Cerebellar nuclear complex (tissue), 1 donor: ENCODE measurements at regions not wholly inside any gene's neighbourhood (a gene's known extent, or its start where the extent isn't known, plus 50 kb on each side); places are given as distances from the start of the nearest gene placed in this dataset.
"Not testable (repeated sequence)": the region's sequence is repeated elsewhere in the genome, so short reads cannot be mapped to it uniquely, and the experiment has no call there.

Experiments
- DNase-seq, 2 experiments: peaks; one replicate each; lab custom pipeline; 2025; lab: John Stamatoyannopoulos, UW

GRCh38 chr3:106454497-106454896 lies 585.7 kb upstream of the CBLB start:
- DNase-seq, result no peak

- DNase-seq, result peak in 1 of 2 experiments; percentile 70
Observed at GRCh38 chr3:106457281-106458180, 588.7 kb upstream of the CBLB start.

DNA sequence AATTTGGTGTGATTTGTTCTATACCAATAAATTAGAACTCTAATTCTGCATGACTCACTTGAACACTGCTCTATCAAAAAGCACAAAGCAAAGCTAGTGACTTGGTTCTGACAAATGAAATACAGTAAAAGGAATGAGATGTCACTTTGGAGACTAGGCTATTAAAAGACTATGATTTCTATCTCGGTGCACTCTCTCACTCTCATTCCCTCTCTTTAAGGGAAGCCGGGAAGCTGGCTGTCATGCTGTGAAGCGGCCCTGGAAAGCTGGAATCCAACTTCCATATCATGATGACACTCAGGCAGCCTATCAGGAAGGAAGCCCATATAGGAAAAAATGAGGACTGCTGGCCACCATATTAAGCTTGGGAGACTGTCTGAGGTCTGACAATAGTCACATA lies 590.1 kb upstream of the CBLB start:
- no peak for DNase-seq

DNA sequence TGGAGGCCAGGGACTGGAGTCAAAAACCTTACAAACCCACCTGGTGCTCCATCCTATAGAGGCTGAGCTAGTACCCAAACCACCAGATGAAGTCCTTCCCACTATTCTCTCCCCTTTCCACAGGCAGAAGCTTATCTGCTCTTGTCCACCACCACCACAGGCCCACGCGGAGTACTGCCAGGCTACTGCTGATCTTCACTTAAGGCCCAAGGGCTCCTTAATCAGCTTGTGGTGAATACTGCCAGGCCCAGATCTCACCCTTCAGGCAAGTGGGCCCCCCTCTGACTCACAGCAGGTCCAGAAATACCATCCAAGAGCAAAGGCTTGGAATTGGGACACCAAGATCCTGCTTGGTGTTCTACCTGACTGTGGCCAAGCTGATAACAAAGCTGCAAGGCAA lies 598.1 kb upstream of the CBLB start:
- DNase-seq, result no peak

GRCh38 chr3:106473576-106474475 lies 605.0 kb upstream of the CBLB start:
- DNase-seq, result no peak

GRCh38 chr3:106482451-106482850 lies 613.6 kb upstream of the CBLB start:
- no peak for DNase-seq

DNA sequence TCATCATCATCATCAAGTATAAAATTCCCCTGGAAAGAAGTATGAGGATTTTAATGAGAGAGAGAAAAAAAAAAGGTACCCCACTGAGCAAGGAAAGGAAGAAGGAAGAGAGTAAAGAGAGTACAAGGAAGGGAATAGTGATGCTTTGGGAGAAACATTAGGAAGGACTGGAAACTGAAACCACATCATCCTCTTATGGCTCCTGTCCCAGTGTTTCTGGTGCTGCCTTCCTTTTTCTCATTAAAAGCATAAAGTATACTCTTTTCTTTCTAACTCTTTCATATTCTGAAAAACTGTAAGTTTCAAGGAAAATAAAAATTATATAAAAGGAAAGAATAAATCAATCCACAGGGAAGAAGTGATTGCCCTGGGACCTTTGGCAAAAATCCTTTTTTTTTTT lies 616.4 kb upstream of the CBLB start:
- DNase-seq, result no peak

- DNase-seq, result no peak
Observed at GRCh38 chr3:106485802-106486201, 617.0 kb upstream of the CBLB start.

DNA sequence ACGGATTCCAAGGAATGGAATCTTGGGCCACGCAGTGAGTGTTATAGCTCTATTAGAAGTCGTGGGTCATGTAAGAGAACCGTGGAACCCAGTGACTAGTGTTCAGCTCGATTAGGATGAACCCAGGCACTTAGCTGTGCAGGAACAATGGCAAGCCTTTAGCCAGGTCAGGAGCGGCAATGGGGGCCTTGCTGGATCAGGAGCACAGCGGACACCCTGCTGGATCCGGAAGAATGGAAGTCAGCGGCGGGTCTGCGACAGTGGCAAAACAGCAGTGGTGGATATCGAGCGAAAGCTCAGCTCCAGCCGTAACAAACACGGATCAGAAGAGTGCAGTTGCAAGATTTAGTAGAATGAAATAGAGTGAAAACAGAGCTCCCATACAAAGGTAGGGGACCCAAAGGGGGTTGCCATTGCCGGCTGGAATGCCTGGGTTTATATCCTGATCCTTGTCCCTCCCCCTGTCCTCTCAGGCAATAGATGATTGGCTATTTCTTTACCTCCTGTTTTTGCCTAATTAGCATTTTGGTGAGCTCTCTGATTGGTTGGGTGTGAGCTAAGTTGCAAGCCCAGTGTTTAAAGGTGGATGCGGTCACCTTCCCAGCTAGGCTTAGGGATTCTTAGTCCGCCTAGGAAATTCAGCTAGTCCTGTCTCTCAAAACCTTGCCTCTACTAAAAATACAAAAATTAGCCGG lies 618.3 kb upstream of the CBLB start:
- not testable (repeated sequence) for DNase-seq

DNA sequence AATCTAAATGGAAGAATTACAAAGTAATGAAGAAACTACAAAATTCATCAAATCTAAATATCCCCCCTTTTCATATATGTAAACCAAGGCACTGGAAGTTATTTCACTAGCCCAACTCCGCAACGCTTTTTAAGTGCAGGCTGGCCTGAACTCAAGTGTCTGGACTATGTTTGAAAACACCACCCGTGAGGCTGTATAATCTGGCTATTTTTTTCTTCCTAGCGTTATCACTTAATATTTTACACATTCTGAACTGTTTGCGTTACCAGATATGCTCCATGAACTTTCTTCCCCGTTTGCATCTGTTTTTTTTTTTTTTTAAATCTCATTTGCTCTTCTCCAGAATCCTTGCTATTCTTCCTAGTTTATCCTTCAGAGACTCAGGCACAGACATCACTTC lies 619.5 kb upstream of the CBLB start:
- no peak for DNase-seq

DNA sequence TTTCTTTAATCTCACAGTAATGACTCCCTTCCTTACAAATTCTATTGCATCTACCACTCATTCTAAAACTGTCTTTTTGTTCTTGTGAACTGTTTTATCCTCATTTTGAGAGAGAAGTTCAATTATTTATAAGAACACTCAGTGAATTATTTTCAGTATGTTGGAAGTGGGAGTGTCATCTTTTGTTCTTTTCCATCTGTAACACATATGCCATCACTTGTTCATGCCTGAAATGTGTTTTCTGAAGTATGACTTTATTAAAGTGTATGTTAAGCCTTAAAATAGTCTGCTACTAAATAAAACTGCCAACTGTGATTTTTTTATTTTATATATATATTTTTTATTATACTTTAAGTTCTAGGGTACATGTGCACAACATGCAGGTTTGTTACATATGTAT lies 623.0 kb upstream of the CBLB start:
- no peak for DNase-seq

DNA sequence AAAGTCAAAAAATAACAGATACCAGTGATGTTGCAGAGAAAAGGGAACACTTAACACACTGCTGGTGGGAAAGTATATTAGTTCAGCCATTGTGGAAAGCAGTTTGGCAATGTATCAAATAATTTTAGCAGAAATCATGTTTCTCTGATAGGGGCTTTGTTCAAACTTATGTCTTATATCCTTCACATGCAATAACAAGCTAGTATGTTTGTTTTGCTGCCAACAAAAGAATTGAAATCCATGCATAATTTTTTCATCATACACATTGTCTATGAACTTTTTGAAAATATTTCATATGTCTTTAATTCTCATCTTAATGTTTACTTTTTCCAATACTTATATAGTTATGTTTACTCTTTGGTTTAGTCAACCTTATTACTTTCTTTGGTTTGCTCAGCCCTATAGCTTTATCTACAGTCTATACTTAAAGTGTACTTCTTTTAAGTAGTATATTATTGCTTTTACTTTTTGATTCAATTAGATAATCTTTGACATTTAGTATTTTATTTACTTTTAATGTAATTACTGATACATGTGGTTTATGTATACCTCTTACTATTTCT lies 639.6 kb upstream of the CBLB start:
- DNase-seq, result no peak

GRCh38 chr3:106510206-106510605 lies 641.4 kb upstream of the CBLB start:
- DNase-seq, result no peak

GRCh38 chr3:106512846-106513245 lies 644.0 kb upstream of the CBLB start:
- DNase-seq, result no peak

GRCh38 chr3:106514431-106514830 lies 645.6 kb upstream of the CBLB start:
- DNase-seq, result no peak

DNA sequence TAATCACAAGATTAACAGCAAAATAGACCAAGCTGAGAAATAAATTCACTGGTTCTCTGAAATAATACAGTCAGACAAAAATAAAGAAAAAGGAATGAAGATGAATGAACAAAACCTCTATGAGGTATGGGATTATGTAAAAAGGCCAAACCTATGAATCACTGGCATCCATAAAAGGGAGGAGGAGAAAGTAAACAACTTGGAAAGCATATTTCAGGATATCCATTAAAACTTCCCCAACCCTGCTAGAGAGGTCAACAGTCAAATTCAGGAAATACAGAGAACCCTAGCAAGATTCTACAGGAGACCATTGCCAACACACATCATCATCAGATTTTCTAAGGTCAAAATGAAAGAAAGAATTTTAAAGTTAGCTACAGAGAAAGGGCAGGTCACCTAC lies 649.7 kb upstream of the CBLB start:
- no peak for DNase-seq

- DNase-seq, result no peak
Observed at GRCh38 chr3:106522397-106522796, 653.6 kb upstream of the CBLB start.

- DNase-seq, result no peak
Observed at GRCh38 chr3:106528932-106529331, 660.1 kb upstream of the CBLB start.

DNA sequence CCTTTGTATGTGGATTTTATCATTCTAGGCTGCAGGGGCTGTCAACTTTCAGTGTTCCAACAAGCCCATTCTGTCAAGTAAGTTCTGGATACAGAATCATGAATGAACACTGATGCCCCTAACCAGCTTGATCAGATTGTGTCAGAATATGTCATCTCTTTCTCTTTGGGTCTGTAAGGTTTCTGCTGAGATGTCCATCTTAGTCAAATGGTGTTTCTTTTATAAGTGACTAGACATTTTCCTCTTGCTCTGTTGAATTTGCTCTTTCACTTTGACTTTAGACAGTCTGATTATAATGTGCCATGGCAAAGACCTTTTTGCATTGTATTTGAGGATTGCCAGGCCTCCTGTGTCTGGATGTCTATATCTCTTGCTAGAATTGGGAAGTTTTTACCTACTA lies 660.9 kb upstream of the CBLB start:
- DNase-seq, result no peak

- DNase-seq, result no peak
Observed at GRCh38 chr3:106530367-106530766, 661.6 kb upstream of the CBLB start.

DNA sequence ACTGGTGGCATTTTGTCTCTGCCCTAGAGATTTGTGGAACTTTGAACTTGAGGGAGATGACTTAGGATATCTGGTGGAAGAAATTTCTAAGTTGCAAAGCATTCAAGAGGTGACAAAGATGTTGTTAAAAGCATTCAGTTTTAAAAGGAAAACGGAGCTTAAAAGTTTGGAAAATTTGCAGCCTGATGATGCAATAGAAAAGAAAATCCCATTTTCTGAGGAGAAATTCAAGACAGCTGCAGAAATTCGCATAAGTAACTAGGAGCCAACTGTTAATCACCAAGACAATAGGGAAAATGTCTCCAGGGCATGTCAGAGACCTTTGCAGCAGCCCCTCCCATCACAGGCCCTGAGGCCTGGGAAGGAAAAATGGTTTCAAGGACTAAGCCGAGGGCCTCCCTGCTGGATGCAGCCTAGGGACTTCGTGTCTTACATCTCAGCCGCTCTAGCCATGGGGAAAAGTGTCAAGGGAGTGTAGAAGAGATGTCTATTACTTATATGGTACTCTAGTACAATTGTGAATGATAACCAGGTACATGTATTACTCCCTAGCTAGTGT lies 663.0 kb upstream of the CBLB start:
- not testable (repeated sequence) for DNase-seq
